Kidney epithelial cell (primary cell): ENCODE measurements at regions not wholly inside any gene's neighbourhood (a gene's known extent, or its start where the extent isn't known, plus 50 kb on each side); places are given as distances from the start of the nearest gene placed in this dataset.

Experiments used
- DNase-seq: peaks from one replicate; pipeline ENCODE4 v3.0.0-alpha.2; 2010; ENCODE audit warnings: low read depth
- H3K27me3 ChIP-seq: 2 replicates; pipeline ENCODE4 v1.6.0; 2011; ENCODE audit warnings: low read length; ENCODE audit not compliant: control insufficient read depth, insufficient read depth
- H3K36me3 ChIP-seq: 2 replicates; pipeline ENCODE4 v1.5.1; 2011; ENCODE audit warnings: low read length; ENCODE audit not compliant: control insufficient read depth, insufficient read depth
- H3K4me3 ChIP-seq: 2 replicates; pipeline ENCODE4 v1.5.1; 2011; ENCODE audit warnings: low read depth, mild to moderate bottlenecking, control low read depth, low read length
- TF ChIP-seq, protein P1 (sequence below): IDR thresholded peaks from 2 replicates; pipeline ENCODE4 v1.5.1; 2011; ENCODE audit warnings: mild to moderate bottlenecking, moderate library complexity, low read length, control low read depth, inconsistent platforms; ENCODE audit not compliant: insufficient read depth, poor library complexity, severe bottlenecking

GRCh38 chr16:73143002-73143401, 95.1 kb upstream of the ZFHX3 start:
- TF ChIP-seq, protein P1, sequence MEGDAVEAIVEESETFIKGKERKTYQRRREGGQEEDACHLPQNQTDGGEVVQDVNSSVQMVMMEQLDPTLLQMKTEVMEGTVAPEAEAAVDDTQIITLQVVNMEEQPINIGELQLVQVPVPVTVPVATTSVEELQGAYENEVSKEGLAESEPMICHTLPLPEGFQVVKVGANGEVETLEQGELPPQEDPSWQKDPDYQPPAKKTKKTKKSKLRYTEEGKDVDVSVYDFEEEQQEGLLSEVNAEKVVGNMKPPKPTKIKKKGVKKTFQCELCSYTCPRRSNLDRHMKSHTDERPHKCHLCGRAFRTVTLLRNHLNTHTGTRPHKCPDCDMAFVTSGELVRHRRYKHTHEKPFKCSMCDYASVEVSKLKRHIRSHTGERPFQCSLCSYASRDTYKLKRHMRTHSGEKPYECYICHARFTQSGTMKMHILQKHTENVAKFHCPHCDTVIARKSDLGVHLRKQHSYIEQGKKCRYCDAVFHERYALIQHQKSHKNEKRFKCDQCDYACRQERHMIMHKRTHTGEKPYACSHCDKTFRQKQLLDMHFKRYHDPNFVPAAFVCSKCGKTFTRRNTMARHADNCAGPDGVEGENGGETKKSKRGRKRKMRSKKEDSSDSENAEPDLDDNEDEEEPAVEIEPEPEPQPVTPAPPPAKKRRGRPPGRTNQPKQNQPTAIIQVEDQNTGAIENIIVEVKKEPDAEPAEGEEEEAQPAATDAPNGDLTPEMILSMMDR, result no peak
- H3K36me3 ChIP-seq, result no peaks in the 10 kb centered on the region
- H3K27me3 ChIP-seq, result no peaks in the 10 kb centered on the region
- H3K4me3 ChIP-seq, result no peak overlapping the region
- no peak for DNase-seq

DNA sequence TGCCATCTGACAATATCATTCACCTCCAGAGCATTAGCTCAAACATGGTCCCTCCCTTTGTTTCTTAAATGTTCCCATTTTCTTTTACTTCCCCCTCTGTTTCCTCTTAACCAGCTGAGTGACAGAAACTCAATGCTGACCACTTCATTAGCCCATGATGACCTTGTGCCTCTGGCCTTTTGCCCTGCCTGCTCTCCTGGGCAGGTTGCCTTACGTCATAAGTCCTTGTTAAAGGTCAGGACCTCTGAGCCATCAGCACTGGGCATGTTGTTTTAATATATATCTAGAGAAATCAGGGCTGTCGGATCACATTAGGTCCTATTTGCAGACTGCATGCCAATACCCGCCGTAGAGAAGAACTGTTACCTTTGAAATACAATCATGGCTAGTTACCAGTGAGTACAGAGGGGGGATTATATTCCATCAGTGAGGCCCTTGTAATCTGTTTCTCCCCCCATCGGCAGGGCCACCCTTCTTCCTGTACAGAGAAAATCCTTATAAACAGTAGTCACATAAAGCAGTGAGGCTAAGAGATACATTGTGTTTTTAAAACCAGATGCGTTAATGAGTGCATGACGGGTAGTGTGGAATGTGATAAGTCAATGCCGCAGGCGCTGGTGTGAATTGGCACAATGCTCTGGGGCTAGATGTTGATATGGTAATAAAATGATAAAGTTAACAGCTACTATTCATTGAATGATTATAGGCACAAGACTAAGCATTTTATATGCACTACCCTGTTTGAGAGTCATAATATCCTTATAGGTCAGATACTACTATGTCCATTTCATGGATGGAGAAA, 94.3 kb upstream of the ZFHX3 start:
- no peak overlapping the region for H3K4me3 ChIP-seq
- no peaks in the 10 kb centered on the region for H3K36me3 ChIP-seq
- no peaks in the 10 kb centered on the region for H3K27me3 ChIP-seq
- TF ChIP-seq, protein P1, result no peak
- no peak for DNase-seq

DNA sequence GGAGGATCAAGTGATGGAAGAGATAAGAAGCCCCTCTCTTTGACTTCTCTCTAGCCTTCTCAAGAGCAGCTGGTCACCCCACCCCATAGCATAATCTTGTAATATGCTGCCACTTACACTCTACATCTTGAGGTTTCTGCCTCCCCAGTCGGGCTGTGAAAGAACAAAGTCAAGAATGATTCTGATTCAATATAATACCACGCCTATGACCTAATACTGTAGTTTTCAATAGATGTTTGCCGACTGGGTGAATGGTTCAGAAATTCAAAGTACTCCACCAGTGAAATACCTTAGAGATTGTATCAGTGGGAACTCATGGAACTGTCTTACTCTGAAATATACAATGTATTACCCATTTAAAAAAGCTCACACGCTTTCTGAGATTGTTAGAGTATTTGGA, 93.0 kb upstream of the ZFHX3 start:
- no peaks in the 10 kb centered on the region for H3K36me3 ChIP-seq
- H3K27me3 ChIP-seq, result no peaks in the 10 kb centered on the region
- TF ChIP-seq, protein P1, result no peak
- H3K4me3 ChIP-seq, result no peak overlapping the region
- DNase-seq, result no peak

- TF ChIP-seq, protein P1, result no peak
- H3K27me3 ChIP-seq, result peaks cover 3% of the 10 kb centered on the region
- H3K4me3 ChIP-seq, result no peak overlapping the region
- H3K36me3 ChIP-seq, result no peaks in the 10 kb centered on the region
- no peak for DNase-seq
Observed at GRCh38 chr16:73131156-73131862, 83.4 kb upstream of the ZFHX3 start.

DNA sequence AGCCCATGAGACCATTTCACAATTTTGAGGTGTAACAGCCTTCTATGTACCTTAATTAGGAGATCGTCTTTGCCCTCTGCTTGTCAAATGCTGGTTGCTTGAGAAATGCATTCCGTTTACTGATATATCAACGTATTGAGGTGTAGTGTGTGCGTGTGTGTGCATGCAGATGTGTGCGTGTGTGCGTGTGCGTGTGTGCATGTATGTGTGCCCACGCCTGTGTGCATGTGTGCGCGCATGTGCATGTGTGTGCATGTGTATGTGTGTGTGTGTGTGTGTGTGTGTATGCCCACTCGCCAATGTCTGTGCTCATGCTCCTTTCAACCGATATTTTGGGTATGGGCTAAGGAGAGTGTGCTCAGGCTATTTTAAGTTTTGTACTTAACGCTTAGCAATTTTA, 81.5 kb upstream of the ZFHX3 start:
- DNase-seq, result no peak
- TF ChIP-seq, protein P1, result no peak
- no peak overlapping the region for H3K4me3 ChIP-seq
- H3K36me3 ChIP-seq, result no peaks in the 10 kb centered on the region
- H3K27me3 ChIP-seq, result peaks cover 3% of the 10 kb centered on the region
